ENCODE measurements at regions not wholly inside any gene's neighbourhood (a gene's known extent, or its start where the extent isn't known, plus 50 kb on each side); places are given as distances from the start of the nearest gene placed in this dataset.
"Not testable (repeated sequence)": the region's sequence is repeated elsewhere in the genome, so short reads cannot be mapped to it uniquely, and the experiment has no call there.

DNA sequence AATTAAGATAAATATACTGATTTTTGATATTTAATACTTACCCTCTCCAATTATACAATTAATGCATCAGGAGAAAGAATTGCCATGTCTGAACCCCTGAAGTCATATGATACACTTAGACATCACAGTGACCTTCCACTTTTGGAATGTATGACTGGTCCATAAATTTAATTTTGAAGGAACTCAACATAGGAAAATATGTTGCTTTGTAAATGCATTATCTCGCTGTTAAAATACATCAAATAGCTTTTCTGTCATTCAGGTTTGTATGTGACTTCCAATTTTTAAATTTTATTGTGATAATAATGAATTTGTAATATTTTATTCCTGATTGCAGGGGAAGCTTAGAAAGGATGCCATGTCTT, 631.9 kb upstream of the ANKRD30A start:
- no peak for DNase-seq (ENCODE audit: low read depth)

DNA sequence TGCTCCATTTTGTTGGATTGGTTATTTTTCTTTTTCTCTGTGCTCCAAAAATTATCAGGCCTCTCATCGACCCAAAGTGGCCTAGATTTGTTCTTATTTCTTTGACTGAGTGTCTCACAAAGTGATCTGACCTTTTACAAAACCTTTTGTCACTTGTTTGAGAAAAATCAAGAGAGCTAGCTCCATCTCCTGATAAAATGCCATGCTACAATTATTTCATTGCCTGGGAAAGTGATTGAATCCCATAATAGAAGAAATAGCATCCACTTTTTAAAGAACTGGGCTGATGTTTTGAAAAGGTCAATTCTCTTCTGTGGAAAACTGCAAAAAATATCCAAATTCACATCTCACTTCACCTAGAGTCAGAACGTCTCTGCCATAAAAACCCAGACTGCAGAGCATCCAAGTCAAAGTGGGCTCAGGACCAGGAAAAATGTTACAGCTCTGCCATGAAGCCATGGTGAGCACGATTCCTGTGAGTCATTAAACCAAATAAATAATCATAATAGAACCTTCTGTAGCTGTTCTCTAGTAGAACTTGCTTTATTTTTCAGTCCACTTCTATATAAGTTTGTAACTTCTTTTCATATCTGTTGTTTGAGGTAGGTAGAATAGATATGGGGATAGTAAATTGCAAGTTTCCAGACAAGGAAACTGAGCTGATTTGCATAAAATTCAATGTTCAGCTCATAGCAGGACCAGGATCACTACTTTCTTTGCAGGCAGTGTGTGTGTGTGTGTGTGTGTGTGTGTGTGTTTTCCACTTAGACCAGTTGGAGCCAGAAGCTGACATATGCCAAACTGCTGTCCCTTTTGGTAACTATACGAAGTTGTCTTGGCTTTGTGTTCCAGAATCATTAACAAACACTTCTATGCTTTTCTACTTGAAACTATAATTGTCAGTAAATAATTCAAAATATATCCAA, 632.5 kb upstream of the ANKRD30A start:
- DNase-seq (ENCODE audit: low read depth), result no peak

DNA sequence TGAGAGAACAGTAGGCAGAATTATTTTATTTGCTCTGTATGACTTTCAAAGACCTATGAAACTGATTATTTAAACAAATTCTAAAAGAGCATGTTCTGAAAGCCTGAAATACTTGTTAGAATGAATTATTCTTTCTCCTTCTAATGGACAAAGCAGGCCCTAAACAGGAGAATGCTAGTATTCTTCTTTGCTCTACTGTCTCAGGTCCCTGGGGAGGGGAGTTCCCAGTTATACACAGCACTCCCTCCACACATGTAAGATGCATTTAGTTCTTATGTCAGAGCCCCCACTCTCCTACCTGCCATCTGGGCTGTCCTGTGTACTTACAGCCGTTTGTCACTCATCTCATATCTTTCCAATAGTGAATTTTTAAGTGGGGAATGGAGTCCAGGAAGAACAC, 633.5 kb upstream of the ANKRD30A start:
- DNase-seq (ENCODE audit: low read depth), result no peak

DNA sequence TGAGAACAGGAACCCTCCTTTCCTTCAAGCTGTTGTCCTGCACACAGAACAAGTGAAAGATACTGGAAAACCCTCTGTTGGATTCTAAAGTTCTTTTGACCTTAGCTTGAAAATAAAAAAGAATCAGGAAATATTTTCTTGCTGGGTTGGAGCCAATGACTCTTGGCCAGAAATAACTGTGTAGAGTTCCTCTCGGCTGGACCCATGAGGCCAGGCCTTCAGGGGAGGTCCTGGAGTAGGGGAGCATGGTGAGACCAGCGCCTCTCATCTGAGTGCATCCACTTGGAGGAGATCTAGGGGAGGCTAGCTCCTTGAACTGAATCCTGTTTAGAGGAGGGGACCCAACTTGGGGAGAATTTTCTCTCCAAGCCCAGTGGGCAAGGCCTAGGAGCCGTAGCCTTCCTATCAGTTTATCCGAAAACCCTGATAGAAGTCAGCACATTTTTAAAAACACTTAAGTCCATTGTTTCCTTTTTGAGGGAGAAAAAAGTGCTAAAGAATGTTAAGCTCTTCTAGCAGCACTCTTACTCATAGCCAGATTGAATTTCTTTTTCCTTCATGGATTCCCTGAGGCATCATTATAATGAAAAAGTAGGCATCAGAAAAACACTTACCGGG, 635.7 kb upstream of the ANKRD30A start:
- DNase-seq (ENCODE audit: low read depth), result no peak

DNA sequence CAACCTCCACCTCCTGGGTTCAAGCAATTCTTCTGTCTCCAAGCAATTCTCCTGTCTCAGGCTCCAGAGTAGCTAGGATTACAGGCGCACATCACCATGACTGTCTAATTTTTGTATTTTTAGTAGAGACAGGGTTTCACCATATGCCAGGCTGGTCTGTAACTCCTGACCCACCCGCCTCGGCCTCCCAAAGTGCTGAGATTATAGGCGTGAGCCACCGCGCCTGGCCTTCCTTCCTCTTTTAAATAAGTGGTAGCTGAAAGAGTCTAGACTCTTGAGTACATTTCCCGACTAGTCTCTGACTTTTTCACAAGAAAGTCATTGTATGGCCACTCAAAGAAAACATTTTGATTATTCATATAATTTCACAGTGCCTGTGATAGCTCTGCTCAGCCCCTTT, 636.2 kb upstream of the ANKRD30A start:
- no peak for DNase-seq (ENCODE audit: low read depth)

DNA sequence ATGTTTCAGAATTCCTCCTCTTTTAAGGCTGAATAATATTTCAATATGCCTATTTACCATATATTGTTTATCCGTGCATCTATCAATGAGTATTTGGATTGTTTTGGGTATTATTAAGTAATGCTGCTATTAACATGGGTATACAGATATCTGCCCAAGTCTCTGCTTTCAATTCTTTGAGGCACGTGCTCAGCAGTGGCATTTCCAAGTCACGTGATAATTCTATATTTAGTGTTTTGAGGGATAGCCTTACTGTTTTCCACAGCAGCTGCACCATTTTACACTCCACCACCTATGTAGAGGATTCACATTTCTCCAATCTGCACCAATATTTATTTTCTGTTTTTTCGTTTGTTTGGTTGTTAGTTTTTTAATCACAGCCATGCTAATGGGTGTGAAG, 636.8 kb upstream of the ANKRD30A start:
- no peak for DNase-seq (ENCODE audit: low read depth)

DNA sequence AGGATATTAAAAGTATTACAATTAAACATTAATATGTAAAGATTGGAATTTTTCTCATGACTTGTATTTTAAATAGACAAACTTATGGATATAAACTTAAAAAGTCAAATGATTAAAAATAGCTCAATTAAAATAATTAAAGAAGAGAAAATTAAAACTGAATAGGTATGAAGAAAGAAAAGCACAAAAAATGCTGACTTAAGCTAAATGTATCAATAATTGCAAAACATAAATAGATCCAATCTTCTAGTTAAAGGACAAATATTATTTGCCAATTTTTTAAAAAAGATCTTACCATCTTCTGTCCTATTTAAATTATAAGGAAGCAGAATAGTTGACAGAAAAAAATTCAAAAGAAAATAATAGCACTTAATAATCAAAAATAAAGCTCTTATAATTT, 646.3 kb upstream of the ANKRD30A start:
- DNase-seq (ENCODE audit: low read depth), result no peak

DNA sequence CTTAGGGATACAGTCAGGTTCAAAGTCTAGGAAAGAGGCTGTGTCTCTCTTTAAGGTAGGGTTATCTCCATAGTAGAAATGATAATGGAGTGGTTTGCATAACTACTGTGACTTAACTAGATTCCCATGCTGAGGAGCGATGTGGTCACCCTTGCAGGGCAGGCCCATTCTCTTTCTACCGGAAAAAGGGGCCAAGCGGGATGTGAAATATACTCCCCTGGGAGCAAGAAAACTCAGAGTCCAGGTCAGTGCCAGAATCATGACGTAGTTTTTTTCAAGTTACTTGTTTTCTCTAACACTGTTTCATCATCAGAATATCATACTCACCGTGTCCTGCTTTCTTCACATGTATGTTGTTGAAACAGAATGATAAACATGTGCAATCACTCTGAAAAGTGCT, 649.0 kb upstream of the ANKRD30A start:
- no peak for DNase-seq (ENCODE audit: low read depth)

DNA sequence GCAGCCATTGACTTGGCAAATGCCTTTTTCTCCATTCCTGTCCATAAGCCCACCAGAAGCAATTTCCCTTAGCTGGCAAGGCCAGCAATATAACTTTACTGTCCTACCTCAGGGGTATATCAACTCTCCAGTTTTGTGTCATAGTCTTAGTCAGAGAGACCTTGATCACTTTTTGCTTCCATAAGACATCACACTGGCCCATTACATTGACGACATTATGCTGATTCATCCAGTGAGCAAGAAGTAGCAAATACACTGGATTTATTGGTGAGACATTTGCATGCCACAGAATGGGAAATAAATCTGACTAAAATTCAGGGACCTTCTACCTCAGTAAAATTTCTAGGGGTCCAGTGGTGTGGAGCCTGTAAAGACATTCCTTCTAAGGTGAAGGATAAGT, 649.7 kb upstream of the ANKRD30A start:
- DNase-seq (ENCODE audit: low read depth), result no peak

DNA sequence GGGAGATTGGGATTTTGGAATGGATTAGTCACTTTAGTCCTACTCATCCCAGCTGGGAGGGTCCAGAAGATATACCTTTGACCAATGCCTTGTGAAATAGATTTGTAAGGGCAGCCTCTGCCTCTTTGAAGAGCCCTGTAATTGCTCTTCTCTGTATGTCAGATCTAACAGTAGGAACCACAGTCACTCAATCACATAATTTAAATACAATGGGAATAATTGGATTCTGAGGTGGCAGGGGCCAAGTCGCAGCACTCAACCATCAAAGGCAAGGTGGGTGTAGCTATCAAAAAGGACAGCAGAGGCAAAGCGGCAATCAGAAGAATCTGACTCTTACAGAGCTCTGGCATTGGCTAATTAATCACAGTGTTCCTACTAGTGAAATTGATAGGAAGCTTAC, 650.9 kb upstream of the ANKRD30A start:
- DNase-seq (ENCODE audit: low read depth), result no peak

DNA sequence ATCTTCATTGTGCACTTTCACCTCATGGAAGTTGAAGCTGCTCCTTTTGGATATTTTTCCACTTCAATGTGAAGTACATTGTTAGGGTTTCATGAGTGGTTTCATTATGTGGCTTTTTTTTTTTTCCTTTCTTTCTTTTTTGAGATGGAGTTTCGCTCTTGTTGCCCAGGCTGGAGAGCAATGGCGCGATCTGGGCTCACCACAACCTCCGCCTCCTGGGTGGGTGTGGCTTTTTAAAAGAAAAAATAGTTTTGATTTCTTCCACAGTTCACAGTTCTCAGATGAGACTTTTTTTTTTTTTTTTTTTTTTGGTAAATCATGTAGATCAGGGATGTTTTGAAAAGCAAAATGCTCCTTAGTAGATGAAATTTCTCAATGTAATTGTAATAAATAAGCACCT, 652.3 kb upstream of the ANKRD30A start:
- no peak for DNase-seq (ENCODE audit: low read depth)

DNA sequence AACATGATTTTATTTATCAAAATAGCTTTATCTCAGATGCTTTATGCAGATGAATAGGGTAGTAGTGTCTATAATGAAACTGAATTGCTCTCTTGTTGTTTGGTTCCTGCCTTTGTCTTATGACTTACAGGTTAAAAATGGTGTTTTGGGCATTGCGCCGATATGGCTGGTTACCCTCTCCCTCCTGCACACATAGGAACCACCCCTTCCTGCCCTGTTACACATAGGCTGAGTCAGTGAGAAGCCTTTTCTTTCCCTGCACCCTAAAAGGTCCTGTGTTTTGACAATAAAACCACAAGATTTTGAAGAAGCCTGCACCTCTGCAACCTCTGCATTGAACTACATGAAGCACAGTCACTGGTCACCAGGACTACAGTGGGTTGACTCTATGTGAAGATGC, 655.8 kb upstream of the ANKRD30A start:
- no peak for DNase-seq (ENCODE audit: low read depth)

DNA sequence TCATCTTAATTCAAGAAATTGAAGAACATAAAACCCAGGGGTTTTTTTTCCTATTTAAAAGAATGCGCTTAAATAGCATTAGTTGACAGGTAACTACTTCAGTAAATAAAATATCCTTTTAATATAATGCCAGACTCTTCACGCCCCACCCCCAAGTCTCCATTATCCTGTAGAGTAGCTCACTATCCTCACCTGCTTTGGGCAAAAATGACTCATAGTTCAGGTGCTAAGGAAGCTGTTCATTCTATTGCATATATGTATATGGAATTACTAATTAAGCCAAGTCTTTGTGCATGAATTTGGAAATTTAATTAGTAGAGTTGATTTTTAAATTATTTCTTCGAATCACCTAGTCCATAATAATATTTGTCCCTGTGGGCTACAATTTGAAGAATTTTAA, 656.8 kb upstream of the ANKRD30A start:
- no peak for DNase-seq (ENCODE audit: low read depth)

DNA sequence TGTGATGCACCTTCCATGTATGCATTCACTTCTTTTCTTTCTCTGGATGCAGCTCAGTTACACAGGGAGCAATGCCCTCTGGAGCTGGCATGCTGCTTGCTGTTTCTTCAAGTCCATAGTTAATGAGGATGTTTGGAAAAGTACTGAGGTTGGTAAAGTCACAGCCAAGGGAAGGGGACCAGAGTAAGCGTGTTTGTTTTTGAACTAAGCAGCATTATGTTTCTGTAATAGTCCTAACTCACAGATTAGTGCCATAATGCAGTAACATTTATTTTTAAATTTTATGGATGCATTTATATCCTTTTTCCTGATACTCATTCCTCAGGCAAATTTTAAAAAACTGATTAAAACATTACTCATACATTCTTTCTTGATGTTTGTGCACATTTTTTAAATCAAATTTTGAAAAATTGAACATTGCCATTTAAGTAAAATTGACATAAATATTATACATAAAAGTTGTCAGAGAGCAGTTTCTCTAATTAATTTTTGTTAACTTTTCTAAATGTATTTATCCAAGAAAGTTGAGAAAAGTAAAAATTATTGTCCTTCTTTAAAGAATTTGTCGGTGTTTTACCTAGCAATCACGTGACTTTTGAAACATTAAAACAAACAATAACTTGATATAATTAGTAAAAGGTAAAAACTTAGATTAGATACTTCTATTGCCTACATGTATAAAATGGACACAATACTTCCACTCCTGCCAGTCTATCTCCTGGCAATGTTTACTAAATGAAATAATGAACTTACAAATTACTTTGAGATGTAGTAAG, 659.6 kb upstream of the ANKRD30A start:
- no peak for DNase-seq (ENCODE audit: low read depth)

DNA sequence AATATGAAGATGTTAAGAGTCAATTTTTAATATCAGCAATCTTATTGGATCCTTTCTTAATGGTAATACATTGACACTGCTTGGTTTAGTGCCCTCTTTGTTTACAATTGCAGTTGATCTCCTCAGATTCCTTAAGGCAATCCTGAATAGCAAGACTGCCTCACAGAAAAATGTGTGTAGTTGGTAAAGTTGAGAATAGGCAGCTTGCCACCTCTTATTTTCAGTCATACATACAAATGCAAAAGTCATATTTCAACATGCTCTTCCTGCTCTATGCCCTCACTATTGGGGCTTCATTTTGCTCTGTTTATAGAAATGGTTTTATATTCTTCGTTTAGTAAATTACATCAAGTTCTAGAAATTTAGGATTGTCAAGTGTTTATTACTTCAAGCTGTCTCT, 661.1 kb upstream of the ANKRD30A start:
- no peak for DNase-seq (ENCODE audit: low read depth)

DNA sequence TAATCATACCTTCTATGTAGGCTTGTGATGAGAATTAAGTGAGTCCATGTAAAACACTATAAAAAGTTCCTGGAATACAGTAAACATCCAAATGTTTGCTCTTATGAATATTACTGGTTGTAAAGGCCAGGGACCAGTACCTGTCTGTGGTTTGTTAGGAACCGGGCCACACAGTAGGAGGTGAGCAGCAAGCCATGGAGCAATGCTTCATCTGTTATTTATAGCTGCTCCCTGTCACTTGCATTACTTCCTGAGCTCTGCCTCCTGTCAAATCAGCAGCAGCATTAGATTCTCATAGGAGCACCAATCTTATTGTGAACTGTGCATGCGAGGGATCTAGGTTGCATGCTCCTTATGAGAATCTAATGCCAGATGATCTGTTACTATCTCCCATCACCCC, 662.0 kb upstream of the ANKRD30A start:
- DNase-seq (ENCODE audit: low read depth), result no peak

DNA sequence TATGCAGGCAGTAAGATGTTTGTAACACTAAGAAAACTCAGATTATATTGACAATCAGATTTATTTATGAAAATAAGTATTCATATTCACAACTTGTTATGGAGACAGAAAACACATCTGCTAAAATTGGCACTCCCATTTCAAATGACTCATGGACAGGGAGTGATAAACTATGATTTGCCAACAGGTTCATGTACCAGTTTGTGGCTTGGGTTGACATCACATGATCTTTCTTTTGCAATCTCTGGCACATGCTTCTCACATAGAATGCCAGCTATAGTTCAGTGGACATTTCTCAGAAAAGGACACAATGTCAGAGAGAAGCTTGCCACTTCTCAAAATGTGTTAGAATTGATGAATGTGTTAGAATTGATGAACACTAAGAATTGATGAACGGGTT, 663.2 kb upstream of the ANKRD30A start:
- no peak for DNase-seq (ENCODE audit: low read depth)

DNA sequence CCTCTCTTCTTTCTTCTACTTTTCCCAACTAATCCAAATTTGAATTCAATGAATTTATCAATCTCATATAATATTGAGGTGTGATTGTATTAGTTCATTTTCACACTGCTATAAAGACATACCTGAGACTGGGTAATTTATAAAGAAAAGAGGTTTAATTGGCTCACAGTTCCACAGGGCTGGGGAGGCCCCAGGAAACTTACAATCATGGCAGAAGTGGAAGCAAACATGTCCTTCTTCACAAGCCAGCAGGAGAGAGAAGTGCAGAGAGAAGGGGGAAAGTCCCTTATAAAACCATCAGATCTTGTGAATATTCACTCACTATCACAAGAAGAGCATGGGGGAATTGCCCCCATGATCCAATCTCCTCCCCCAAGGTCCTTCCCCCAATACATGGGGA, 667.0 kb upstream of the ANKRD30A start:
- DNase-seq (ENCODE audit: low read depth), result not testable (repeated sequence)

DNA sequence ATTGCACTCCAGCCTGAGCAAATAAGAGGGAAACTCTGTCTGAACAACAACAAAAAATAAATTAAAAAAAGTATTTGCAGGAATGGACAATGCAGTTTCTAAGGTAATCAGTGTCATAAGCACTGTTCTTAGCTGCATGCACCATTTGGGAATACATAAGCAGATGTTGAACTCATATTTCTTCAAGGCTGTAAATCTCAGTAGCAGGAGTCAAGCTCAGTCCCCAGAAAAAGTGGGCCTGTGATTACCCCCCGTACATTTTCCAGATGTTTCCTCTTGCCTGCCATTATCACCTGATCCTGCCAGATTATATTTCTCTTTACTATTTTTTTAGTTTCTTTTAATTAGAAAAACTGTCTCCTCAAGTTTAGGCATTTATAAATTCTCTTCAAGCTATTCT, 667.6 kb upstream of the ANKRD30A start:
- DNase-seq (ENCODE audit: low read depth), result no peak

DNA sequence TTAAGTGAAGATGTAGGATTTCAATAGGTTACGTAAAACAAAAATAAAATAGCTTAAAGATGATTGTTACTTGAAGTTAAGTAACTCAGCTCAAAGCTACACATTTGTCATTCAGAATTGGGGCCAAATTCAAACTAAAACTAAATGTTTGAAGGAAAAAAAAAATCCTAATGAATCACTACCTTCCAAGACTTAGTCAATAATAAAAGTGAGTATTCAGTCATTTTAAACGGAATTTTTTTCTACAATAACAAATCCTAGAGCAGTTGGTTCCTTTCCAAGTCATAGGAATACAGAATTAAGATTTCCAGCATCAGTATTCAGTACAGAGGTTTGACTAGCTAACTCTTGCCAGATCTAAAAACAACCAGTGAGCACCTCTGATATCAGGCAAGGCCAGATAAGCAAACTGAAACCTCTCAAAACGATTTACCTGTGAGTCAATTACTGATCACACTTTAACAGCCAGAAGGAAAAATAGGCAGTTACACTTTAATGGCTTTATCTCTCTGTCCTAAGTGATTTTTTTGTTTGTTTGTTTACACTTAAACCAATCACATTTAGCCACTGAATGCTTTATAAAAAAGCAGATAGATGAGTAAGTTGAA, 669.8 kb upstream of the ANKRD30A start:
- DNase-seq (ENCODE audit: low read depth), result no peak

DNA sequence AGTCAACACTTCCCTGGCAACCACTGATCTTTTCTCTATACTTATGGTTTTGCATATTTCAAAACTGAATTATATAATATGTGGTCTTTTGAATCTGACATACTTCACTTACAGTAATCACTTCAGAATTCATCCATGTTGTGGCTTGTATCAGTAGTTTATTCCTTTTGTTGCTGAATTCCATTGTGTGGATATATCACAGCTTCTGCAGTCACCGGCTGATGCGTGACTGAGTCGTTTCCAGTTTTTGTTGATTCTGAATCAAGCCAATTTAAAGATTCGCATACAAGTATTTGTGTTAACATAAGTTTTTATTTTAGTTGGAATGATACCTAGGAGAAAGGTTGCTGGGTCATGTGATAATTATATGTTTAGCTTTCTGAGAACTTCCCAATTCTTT, 672.5 kb upstream of the ANKRD30A start:
- DNase-seq (ENCODE audit: low read depth), result no peak

DNA sequence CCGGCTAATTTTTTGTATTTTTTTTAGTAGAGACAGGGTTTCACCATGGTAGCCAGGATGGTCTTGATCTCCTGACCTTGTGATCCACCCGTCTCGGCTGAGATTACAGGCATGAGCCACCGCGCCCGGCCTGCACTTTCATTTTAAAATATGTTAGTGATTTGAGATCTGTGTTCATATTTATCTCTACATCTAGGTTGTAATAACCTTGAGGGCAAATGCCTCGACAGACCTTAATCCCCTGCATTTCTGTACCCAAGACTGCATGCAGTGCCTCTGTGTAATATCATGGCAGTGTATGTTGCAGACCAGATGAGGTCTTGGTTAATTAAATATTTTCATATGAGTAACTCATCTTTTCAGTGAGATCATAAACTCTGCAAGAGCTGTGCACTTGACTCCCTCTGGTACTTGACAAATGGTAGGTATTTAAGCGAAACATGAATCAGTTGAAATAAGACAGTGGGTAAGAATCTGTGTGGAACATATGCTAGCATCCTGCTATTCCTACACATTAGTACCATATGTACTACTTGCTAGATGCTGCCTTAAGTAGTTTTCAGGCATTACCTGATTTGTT, 673.9 kb upstream of the ANKRD30A start:
- DNase-seq (ENCODE audit: low read depth), result no peak

All from CMK (cell line).